ENCODE measurements at regions not wholly inside any gene's neighbourhood (a gene's known extent, or its start where the extent isn't known, plus 50 kb on each side); places are given as distances from the start of the nearest gene placed in this dataset.
"Not testable (repeated sequence)": the region's sequence is repeated elsewhere in the genome, so short reads cannot be mapped to it uniquely, and the experiment has no call there.

DNA sequence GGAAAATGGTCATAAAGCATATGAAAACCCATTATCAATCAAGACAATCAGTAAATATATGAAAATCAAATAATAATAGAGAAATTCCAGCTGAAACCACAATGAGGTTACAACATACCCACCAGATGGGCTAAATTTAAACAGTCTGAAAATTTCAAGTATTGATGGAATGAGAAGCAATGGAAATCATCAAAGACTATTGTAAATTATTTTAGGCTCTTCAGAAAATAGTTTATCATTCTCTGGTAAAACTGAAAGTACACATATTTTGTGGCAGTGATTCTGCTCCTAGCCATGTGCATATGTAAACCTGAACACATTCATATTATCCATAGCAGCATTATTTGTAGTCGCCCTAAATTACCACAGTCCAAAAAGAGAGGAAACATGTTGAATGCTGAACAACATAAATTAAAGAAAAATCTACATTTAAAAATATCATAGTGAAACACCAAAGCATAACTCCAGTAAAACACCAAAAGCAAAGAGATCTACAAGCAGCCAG, 215.3 kb downstream of the PRELID2 start:
- TF ChIP-seq, protein P1, sequence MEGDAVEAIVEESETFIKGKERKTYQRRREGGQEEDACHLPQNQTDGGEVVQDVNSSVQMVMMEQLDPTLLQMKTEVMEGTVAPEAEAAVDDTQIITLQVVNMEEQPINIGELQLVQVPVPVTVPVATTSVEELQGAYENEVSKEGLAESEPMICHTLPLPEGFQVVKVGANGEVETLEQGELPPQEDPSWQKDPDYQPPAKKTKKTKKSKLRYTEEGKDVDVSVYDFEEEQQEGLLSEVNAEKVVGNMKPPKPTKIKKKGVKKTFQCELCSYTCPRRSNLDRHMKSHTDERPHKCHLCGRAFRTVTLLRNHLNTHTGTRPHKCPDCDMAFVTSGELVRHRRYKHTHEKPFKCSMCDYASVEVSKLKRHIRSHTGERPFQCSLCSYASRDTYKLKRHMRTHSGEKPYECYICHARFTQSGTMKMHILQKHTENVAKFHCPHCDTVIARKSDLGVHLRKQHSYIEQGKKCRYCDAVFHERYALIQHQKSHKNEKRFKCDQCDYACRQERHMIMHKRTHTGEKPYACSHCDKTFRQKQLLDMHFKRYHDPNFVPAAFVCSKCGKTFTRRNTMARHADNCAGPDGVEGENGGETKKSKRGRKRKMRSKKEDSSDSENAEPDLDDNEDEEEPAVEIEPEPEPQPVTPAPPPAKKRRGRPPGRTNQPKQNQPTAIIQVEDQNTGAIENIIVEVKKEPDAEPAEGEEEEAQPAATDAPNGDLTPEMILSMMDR (IDR thresholded peaks at IDR 0.05): no peak
- H3K4me1 Mint-ChIP-seq: no peaks in the 10 kb centered on the region
- DNase-seq: no peak
- H3K27ac Mint-ChIP-seq: no peak overlapping the region
- H3K4me3 Mint-ChIP-seq: no peak overlapping the region
- H3K9me3 Mint-ChIP-seq: peaks cover 53% of the 10 kb centered on the region
- peaks cover 33% of the 10 kb centered on the region for H3K36me3 Mint-ChIP-seq (ENCODE audit: low read depth)
- H3K27me3 Mint-ChIP-seq (ENCODE audit: low read depth, poor library complexity): no peaks in the 10 kb centered on the region

DNA sequence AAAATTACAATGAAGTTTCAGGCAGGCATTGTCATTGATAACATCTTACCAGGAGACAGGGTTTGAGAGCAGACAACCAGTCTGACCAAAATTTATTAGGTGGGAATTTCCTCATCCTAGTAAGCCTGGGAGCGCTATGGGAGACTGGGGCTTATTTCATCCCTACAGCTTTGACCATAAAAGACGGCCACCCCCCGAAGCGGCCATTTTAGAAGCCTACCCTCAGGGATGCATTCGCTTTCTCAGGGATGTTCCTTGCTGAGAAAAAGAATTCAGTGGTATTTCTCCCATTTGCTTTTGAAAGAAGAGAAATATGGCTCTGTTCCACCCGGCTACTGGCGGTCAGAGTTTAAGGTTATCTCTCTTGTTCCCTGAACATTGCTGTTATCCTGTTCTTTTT, 218.4 kb downstream of the PRELID2 start:
- peaks cover 39% of the 10 kb centered on the region for H3K36me3 Mint-ChIP-seq (ENCODE audit: low read depth)
- H3K27ac Mint-ChIP-seq; H3K4me1 Mint-ChIP-seq; H3K4me3 Mint-ChIP-seq; DNase-seq; H3K27me3 Mint-ChIP-seq (ENCODE audit: low read depth, poor library complexity): not testable (repeated sequence)
- H3K9me3 Mint-ChIP-seq: peaks cover 43% of the 10 kb centered on the region

DNA sequence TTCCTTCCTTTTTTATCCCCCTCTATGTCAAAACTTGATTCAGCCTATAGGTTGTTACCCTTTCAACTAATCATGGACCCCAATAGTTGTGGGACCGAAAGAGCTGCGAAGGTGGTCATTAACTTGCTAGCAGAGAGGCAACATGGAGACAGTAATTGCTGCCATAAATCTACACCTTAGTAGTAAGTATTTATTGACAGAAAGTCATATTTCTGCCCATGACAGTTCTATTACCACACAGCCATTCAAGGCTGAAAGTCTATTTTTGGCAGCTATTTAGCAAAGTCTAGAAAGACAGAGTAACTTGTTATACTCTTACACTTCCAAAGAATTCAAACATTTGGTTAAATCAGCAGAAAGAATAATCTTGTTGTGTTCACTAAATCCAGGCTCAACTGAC, 236.2 kb downstream of the PRELID2 start:
- Mint-ChIP-seq H3K36me3 (ENCODE audit: low read depth) (no peaks in the 10 kb centered on the region), H3K27me3 (ENCODE audit: low read depth, poor library complexity) (no peaks in the 10 kb centered on the region), H3K4me3 (no peak overlapping the region), H3K9me3 (no peaks in the 10 kb centered on the region), H3K4me1 (peaks cover 13% of the 10 kb centered on the region), H3K27ac (no peak overlapping the region)
- no peak for DNase-seq
- TF ChIP-seq, protein P1 (IDR thresholded peaks at IDR 0.05): no peak

DNA sequence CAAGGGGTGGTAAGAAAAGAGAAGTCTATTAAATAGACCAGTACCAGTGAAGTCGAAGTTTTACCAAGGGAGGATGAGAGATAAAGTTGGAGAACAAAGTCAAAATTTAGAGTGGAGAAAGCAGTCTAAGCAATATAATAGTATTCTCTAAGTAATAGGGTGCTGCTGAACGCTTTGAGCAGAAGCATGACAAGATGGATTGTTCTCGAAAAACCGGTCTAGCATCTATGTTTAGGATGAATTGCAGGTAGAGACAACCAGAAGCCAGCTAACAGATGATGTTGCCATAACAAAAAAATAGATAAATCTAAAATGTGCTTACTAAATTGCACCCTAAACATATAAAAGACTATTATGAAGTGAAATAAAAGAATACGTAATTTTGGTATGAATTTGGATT, 237.0 kb downstream of the PRELID2 start:
- Mint-ChIP-seq H3K36me3 (ENCODE audit: low read depth) (no peaks in the 10 kb centered on the region), H3K9me3 (no peaks in the 10 kb centered on the region), H3K4me1 (peaks cover 13% of the 10 kb centered on the region), H3K27me3 (ENCODE audit: low read depth, poor library complexity) (no peaks in the 10 kb centered on the region), H3K4me3 (no peak overlapping the region), H3K27ac (no peak overlapping the region)
- DNase-seq: no peak
- TF ChIP-seq, protein P1 (IDR thresholded peaks at IDR 0.05): no peak

DNA sequence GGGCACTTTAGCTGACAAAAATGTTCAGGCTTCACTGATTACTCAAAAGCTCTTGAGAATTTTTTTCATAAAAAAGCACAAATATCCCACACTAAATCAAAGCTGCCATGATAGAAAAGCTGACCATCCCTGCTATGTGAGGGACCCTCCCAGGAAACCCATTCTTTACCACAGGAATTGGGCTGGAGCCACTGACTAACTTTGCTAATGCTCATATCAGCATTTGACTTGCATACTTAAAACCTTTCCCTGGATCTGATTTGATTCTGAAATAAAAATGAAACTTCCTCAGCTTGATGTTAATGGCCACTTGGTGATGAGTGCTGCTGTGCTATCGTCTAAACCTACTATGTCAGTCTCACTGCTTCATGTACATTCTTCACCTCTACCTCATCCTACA, 243.6 kb downstream of the PRELID2 start:
- no peaks in the 10 kb centered on the region for H3K9me3 Mint-ChIP-seq
- DNase-seq: no peak
- H3K4me3 Mint-ChIP-seq: no peak overlapping the region
- no peaks in the 10 kb centered on the region for H3K27me3 Mint-ChIP-seq (ENCODE audit: low read depth, poor library complexity)
- H3K4me1 Mint-ChIP-seq: no peaks in the 10 kb centered on the region
- no peaks in the 10 kb centered on the region for H3K36me3 Mint-ChIP-seq (ENCODE audit: low read depth)
- TF ChIP-seq, protein P1 (IDR thresholded peaks at IDR 0.05): no peak
- no peak overlapping the region for H3K27ac Mint-ChIP-seq

DNA sequence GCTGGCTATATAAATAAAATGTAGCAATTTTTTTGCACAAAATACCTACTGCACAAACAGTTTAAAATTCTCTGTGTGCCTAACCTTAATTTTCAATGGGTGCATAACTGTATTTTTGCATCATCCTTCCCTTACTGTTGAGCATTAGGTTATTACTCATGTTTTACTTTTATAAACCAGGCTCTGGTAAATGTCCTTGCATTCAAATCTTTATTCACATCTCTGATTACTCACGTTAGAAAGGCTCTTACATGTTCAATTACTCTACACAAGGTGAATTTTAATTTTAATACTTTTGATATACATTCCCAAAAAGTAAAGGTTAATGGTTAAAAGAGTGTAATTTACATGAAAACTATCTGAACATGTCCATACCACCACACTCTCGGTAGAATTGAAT, 246.1 kb downstream of the PRELID2 start:
- H3K4me1 Mint-ChIP-seq: no peaks in the 10 kb centered on the region
- no peaks in the 10 kb centered on the region for H3K27me3 Mint-ChIP-seq (ENCODE audit: low read depth, poor library complexity)
- DNase-seq: no peak
- no peak overlapping the region for H3K4me3 Mint-ChIP-seq
- peaks cover 5% of the 10 kb centered on the region for H3K36me3 Mint-ChIP-seq (ENCODE audit: low read depth)
- peaks cover 7% of the 10 kb centered on the region for H3K9me3 Mint-ChIP-seq
- TF ChIP-seq, protein P1 (IDR thresholded peaks at IDR 0.05): no peak
- no peak overlapping the region for H3K27ac Mint-ChIP-seq
